CD4-positive, alpha-beta memory T cell (primary cell): ENCODE measurements at regions not wholly inside any gene's neighbourhood (a gene's known extent, or its start where the extent isn't known, plus 50 kb on each side); places are given as distances from the start of the nearest gene placed in this dataset.

Source experiments
- CTCF ChIA-PET: fragments of 350-600 bp; sonication (Branson Sonifier 250); formaldehyde crosslinking; loops from one replicate; lab custom pipeline; 2021; ENCODE audit warnings: inconsistent platforms; ENCODE audit not compliant: partially characterized antibody; lab: Charles Lee
- POLR2A ChIA-PET: fragments of 350-600 bp; sonication (Branson Sonifier 250); formaldehyde crosslinking; loops from one replicate; lab custom pipeline; 2021; ENCODE audit not compliant: partially characterized antibody; lab: Charles Lee
- DNase-seq, 5 donors: peaks; one replicate each; pipeline versions ENCODE4 v3.0.0 to v3.0.0-alpha.2; 2020 to 2022; ENCODE audit warnings: mixed read lengths in 1 of 5
- H3K27ac ChIP-seq: one replicate; pipeline ENCODE4 v1.7.0; 2013; ENCODE audit warnings: low read depth, low read length
- H3K27me3 ChIP-seq: 2 replicates; pipeline ENCODE4 v1.7.0; 2013; ENCODE audit warnings: mild to moderate bottlenecking, low read length, moderate library complexity; ENCODE audit not compliant: insufficient read depth
- H3K36me3 ChIP-seq: 2 replicates; pipeline ENCODE4 v1.7.0; 2013; ENCODE audit warnings: mild to moderate bottlenecking, low read length, moderate library complexity; ENCODE audit not compliant: insufficient read depth
- H3K4me1 ChIP-seq: 2 replicates; pipeline ENCODE4 v1.7.0; 2013; ENCODE audit warnings: mild to moderate bottlenecking, low read length, moderate library complexity; ENCODE audit not compliant: insufficient read depth
- H3K4me3 ChIP-seq, 2 donors: one replicate each; pipeline ENCODE4 v1.7.0; 2013; ENCODE audit warnings: low read length in 2 of 2, mild to moderate bottlenecking in 1 of 2
- H3K9me3 ChIP-seq, 2 donors: one replicate each; pipeline ENCODE4 v1.7.0; 2013; ENCODE audit warnings: low read length in 2 of 2, control low read depth in 1 of 2; ENCODE audit not compliant: control insufficient read depth in 1 of 2
- H3K27ac Mint-ChIP-seq, 7 donors: one replicate each; pipeline ENCODE4 v1.8.0; 2020 to 2021; ENCODE audit warnings: mixed read lengths in 7 of 7, mild to moderate bottlenecking in 6 of 7, inconsistent platforms in 3 of 7, moderate library complexity in 3 of 7
- H3K27me3 Mint-ChIP-seq, 2 donors: one replicate each; pipeline ENCODE4 v1.8.0; 2020 to 2021; ENCODE audit warnings: mixed read lengths in 2 of 2
- H3K36me3 Mint-ChIP-seq, 2 donors: one replicate each; pipeline ENCODE4 v1.8.0; 2020 to 2021; ENCODE audit warnings: mixed read lengths in 2 of 2, inconsistent platforms in 1 of 2, mild to moderate bottlenecking in 1 of 2
- H3K4me1 Mint-ChIP-seq, 4 donors: one replicate each; pipeline ENCODE4 v1.8.0; 2020 to 2021; ENCODE audit warnings: mixed read lengths in 4 of 4, mild to moderate bottlenecking in 1 of 4
- H3K4me3 Mint-ChIP-seq, 8 donors: one replicate each; pipeline ENCODE4 v1.8.0; 2020 to 2021; ENCODE audit warnings: mixed read lengths in 8 of 8, mild to moderate bottlenecking in 7 of 8, moderate library complexity in 6 of 8, inconsistent platforms in 3 of 8
- H3K9me3 Mint-ChIP-seq, 8 donors: one replicate each; pipeline ENCODE4 v1.8.0; 2020 to 2021; ENCODE audit warnings: mixed read lengths in 8 of 8, mild to moderate bottlenecking in 5 of 8, inconsistent platforms in 3 of 8, moderate library complexity in 1 of 8
- intact Hi-C: fragments of 100-400 bp; cut with micrococcal nuclease; formaldehyde crosslinking; loops from one replicate; pipeline ENCODE4 v1.15.1; 2023

GRCh38 chr2:192286093-192286701 lies 91.5 kb upstream of the TMEFF2 start:
- Histone ChIP-seq H3K27me3 (no peaks in the 10 kb centered on the region), H3K27ac (no peak overlapping the region), H3K9me3 (no peaks in the 10 kb centered on the region), H3K4me1 (no peaks in the 10 kb centered on the region), H3K36me3 (no peaks in the 10 kb centered on the region), H3K4me3 (no peak overlapping the region)
- Mint-ChIP-seq H3K27me3 (peaks cover 0 to 3% of the 10 kb centered on the region in 2 donors), H3K4me3 (no peak overlapping the region), H3K4me1 (no peaks in the 10 kb centered on the region), H3K27ac (no peak overlapping the region), H3K9me3 (peaks cover 0 to 4% (median 0%) of the 10 kb centered on the region in 8 donors), H3K36me3 (no peaks in the 10 kb centered on the region)
- ChIA-PET POLR2A (no interaction called here), CTCF (interaction anchor here (1.2 kb wide), 1 partner anchor 21 kb away, joined by 3 read pairs; no protein-coding TSS in a partner anchor)
- intact Hi-C loops = no loop called here
- no peak for DNase-seq

- Histone ChIP-seq H3K4me3 (no peak overlapping the region), H3K27me3 (no peaks in the 10 kb centered on the region), H3K4me1 (no peaks in the 10 kb centered on the region), H3K36me3 (no peaks in the 10 kb centered on the region), H3K27ac (no peak overlapping the region), H3K9me3 (no peaks in the 10 kb centered on the region)
- POLR2A ChIA-PET = no interaction called here
- H3K4me3 Mint-ChIP-seq = no peak overlapping the region
- H3K9me3 Mint-ChIP-seq = peaks cover 0 to 2% (median 0%) of the 10 kb centered on the region in 8 donors
- H3K36me3 Mint-ChIP-seq = no peaks in the 10 kb centered on the region
- DNase-seq = no peak
- H3K27ac Mint-ChIP-seq = no peak overlapping the region
- no peaks in the 10 kb centered on the region for H3K4me1 Mint-ChIP-seq
- intact Hi-C loops = no loop called here
- CTCF ChIA-PET = no interaction called here
- peaks cover 0 to 3% of the 10 kb centered on the region in 2 donors for H3K27me3 Mint-ChIP-seq
Observed at GRCh38 chr2:192283450-192283849, 88.7 kb upstream of the TMEFF2 start.

GRCh38 chr2:192278701-192279100 lies 84.0 kb upstream of the TMEFF2 start:
- Histone ChIP-seq H3K4me1 (no peaks in the 10 kb centered on the region), H3K9me3 (no peaks in the 10 kb centered on the region), H3K27me3 (no peaks in the 10 kb centered on the region), H3K36me3 (no peaks in the 10 kb centered on the region), H3K27ac (no peak overlapping the region), H3K4me3 (no peak overlapping the region)
- ChIA-PET CTCF (no interaction called here), POLR2A (no interaction called here)
- Mint-ChIP-seq H3K9me3 (peaks cover 0 to 8% (median 3%) of the 10 kb centered on the region in 8 donors), H3K27ac (no peak overlapping the region), H3K36me3 (no peaks in the 10 kb centered on the region), H3K4me3 (no peak overlapping the region), H3K4me1 (no peaks in the 10 kb centered on the region), H3K27me3 (peaks cover 3 to 4% of the 10 kb centered on the region in 2 donors)
- intact Hi-C loops = no loop called here
- no peak for DNase-seq

GRCh38 chr2:192277494-192278109 lies 82.9 kb upstream of the TMEFF2 start:
- ChIA-PET POLR2A (no interaction called here), CTCF (no interaction called here)
- Mint-ChIP-seq H3K4me1 (no peaks in the 10 kb centered on the region), H3K9me3 (peaks cover 0 to 8% (median 2%) of the 10 kb centered on the region in 8 donors), H3K4me3 (no peak overlapping the region), H3K36me3 (no peaks in the 10 kb centered on the region), H3K27me3 (peaks cover 3 to 4% of the 10 kb centered on the region in 2 donors), H3K27ac (no peak overlapping the region)
- H3K36me3 ChIP-seq = no peaks in the 10 kb centered on the region
- no peak for DNase-seq
- no peak overlapping the region for H3K4me3 ChIP-seq
- no peaks in the 10 kb centered on the region for H3K4me1 ChIP-seq
- H3K27ac ChIP-seq = no peak overlapping the region
- no peaks in the 10 kb centered on the region for H3K9me3 ChIP-seq
- intact Hi-C loops = no loop called here
- no peaks in the 10 kb centered on the region for H3K27me3 ChIP-seq

- POLR2A ChIA-PET = no interaction called here
- no peaks in the 10 kb centered on the region for H3K36me3 Mint-ChIP-seq
Observed at GRCh38 chr2:192275632-192276031, 80.9 kb upstream of the TMEFF2 start.

GRCh38 chr2:192267484-192267883 lies 72.8 kb upstream of the TMEFF2 start:
- ChIA-PET POLR2A (no interaction called here), CTCF (no interaction called here)
- no peaks in the 10 kb centered on the region for H3K27me3 Mint-ChIP-seq
- no peaks in the 10 kb centered on the region for H3K36me3 Mint-ChIP-seq
- H3K4me1 ChIP-seq = no peaks in the 10 kb centered on the region
- no peak overlapping the region for H3K4me3 ChIP-seq
- no peak for DNase-seq
- no peak overlapping the region for H3K27ac ChIP-seq
- H3K9me3 ChIP-seq = no peaks in the 10 kb centered on the region
- no peak overlapping the region for H3K4me3 Mint-ChIP-seq
- H3K9me3 Mint-ChIP-seq = peaks cover 0 to 3% (median 0%) of the 10 kb centered on the region in 8 donors
- H3K27ac Mint-ChIP-seq = no peak overlapping the region
- intact Hi-C loops = no loop called here
- no peaks in the 10 kb centered on the region for H3K36me3 ChIP-seq
- H3K27me3 ChIP-seq = no peaks in the 10 kb centered on the region
- no peaks in the 10 kb centered on the region for H3K4me1 Mint-ChIP-seq

More at GRCh38 chr2:192275632-192276031, 80.9 kb upstream of the TMEFF2 start:
- no peak overlapping the region for H3K27ac ChIP-seq
- intact Hi-C loops = no loop called here
- Mint-ChIP-seq H3K27ac (no peak overlapping the region), H3K4me3 (no peak overlapping the region), H3K4me1 (no peaks in the 10 kb centered on the region), H3K9me3 (peaks cover 0 to 8% (median 2%) of the 10 kb centered on the region in 8 donors), H3K27me3 (peaks cover 0 to 4% of the 10 kb centered on the region in 2 donors)
- H3K9me3 ChIP-seq = no peaks in the 10 kb centered on the region
- no peaks in the 10 kb centered on the region for H3K36me3 ChIP-seq
- H3K4me3 ChIP-seq = no peak overlapping the region
- DNase-seq = no peak
- CTCF ChIA-PET = no interaction called here
- H3K4me1 ChIP-seq = no peaks in the 10 kb centered on the region
- no peaks in the 10 kb centered on the region for H3K27me3 ChIP-seq

GRCh38 chr2:192265751-192266150 lies 71.0 kb upstream of the TMEFF2 start:
- no peaks in the 10 kb centered on the region for H3K4me1 ChIP-seq
- Mint-ChIP-seq H3K36me3 (no peaks in the 10 kb centered on the region), H3K9me3 (peaks cover 0 to 3% (median 0%) of the 10 kb centered on the region in 8 donors), H3K27me3 (no peaks in the 10 kb centered on the region), H3K4me1 (no peaks in the 10 kb centered on the region), H3K4me3 (no peak overlapping the region), H3K27ac (no peak overlapping the region)
- no peaks in the 10 kb centered on the region for H3K36me3 ChIP-seq
- intact Hi-C loops = no loop called here
- DNase-seq = no peak
- no peak overlapping the region for H3K27ac ChIP-seq
- ChIA-PET POLR2A (no interaction called here), CTCF (no interaction called here)
- no peaks in the 10 kb centered on the region for H3K9me3 ChIP-seq
- no peaks in the 10 kb centered on the region for H3K27me3 ChIP-seq
- no peak overlapping the region for H3K4me3 ChIP-seq
